HS-27A (cell line): ENCODE measurements at regions not wholly inside any gene's neighbourhood (a gene's known extent, or its start where the extent isn't known, plus 50 kb on each side); places are given as distances from the start of the nearest gene placed in this dataset.
"Not testable (repeated sequence)": the region's sequence is repeated elsewhere in the genome, so short reads cannot be mapped to it uniquely, and the experiment has no call there.

Experiments
- DNase-seq: peaks from one replicate; pipeline ENCODE4 v3.0.0-alpha.2; 2012; ENCODE audit warnings: low read depth, missing footprints

- DNase-seq = no peak
Measured at GRCh38 chr16:82300374-82300951, 130.4 kb upstream of the MPHOSPH6 start.

GRCh38 chr16:82298472-82298871 lies 128.4 kb upstream of the MPHOSPH6 start:
- no peak for DNase-seq

- DNase-seq = no peak
Measured at GRCh38 chr16:82295290-82296201, 125.5 kb upstream of the MPHOSPH6 start.

- no peak for DNase-seq
Measured at GRCh38 chr16:82293671-82294070, 123.6 kb upstream of the MPHOSPH6 start.

GRCh38 chr16:82287937-82288336 lies 117.9 kb upstream of the MPHOSPH6 start:
- DNase-seq = no peak

- no peak for DNase-seq
Measured at GRCh38 chr16:82282662-82283061, 112.6 kb upstream of the MPHOSPH6 start.

GRCh38 chr16:82281544-82281943 lies 111.5 kb upstream of the MPHOSPH6 start:
- no peak for DNase-seq

- DNase-seq = no peak
Measured at GRCh38 chr16:82280867-82281266, 110.8 kb upstream of the MPHOSPH6 start.

- not testable (repeated sequence) for DNase-seq
Measured at GRCh38 chr16:82275349-82275748, 105.3 kb upstream of the MPHOSPH6 start.

GRCh38 chr16:82271636-82272035 lies 101.6 kb upstream of the MPHOSPH6 start:
- no peak for DNase-seq

GRCh38 chr16:82267675-82268074 lies 97.7 kb upstream of the MPHOSPH6 start:
- DNase-seq = not testable (repeated sequence)

- no peak for DNase-seq
Measured at GRCh38 chr16:82265809-82266208, 95.8 kb upstream of the MPHOSPH6 start.

GRCh38 chr16:82264756-82265155 lies 94.7 kb upstream of the MPHOSPH6 start:
- DNase-seq = no peak

- peak; percentile 19 for DNase-seq
Measured at GRCh38 chr16:82263521-82264143, 93.6 kb upstream of the MPHOSPH6 start.

- DNase-seq = no peak
Measured at GRCh38 chr16:82262244-82262643, 92.2 kb upstream of the MPHOSPH6 start.

GRCh38 chr16:82260212-82260795 lies 90.3 kb upstream of the MPHOSPH6 start:
- DNase-seq = no peak

- no peak for DNase-seq
Measured at GRCh38 chr16:82259731-82260130, 89.7 kb upstream of the MPHOSPH6 start.

- no peak for DNase-seq
Measured at GRCh38 chr16:82257990-82258389, 88.0 kb upstream of the MPHOSPH6 start.

- DNase-seq = no peak
Measured at GRCh38 chr16:82252582-82252981, 82.6 kb upstream of the MPHOSPH6 start.

GRCh38 chr16:82248677-82249076 lies 78.7 kb upstream of the MPHOSPH6 start:
- DNase-seq = no peak

GRCh38 chr16:82248012-82248656 lies 78.1 kb upstream of the MPHOSPH6 start:
- DNase-seq = no peak

GRCh38 chr16:82242201-82242600 lies 72.2 kb upstream of the MPHOSPH6 start:
- no peak for DNase-seq
